NCI-H345 treated with DMSO at 0.1 percent for 48 hours (cell line): ENCODE measurements at regions not wholly inside any gene's neighbourhood (a gene's known extent, or its start where the extent isn't known, plus 50 kb on each side); places are given as distances from the start of the nearest gene placed in this dataset.
"Not testable (repeated sequence)": the region's sequence is repeated elsewhere in the genome, so short reads cannot be mapped to it uniquely, and the experiment has no call there.

ENCODE experiments used
- DNase-seq: peaks from one replicate; lab custom pipeline; 2025; ENCODE audit not compliant: unreplicated experiment; lab: John Stamatoyannopoulos, UW

DNA sequence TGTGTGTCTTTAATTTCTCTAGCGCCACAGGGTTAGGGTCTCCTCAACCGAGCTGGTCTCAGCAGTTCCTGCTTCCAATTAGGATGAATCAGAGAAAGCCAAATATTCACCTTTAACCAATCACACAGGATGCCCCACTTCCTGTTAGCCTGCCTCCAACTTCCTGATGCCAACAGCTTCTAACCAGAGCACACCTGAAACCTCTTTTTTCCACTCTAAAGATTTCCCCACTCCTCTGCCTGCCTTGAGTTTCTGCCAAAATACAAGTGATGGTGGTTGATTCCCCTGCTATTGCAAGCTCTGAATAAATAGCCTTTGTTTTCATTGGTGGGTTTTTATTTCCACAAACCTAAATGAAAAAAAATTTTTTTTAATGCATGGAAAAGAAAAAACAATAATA is 144.7 kb upstream of the UST start:
- no peak for DNase-seq

DNA sequence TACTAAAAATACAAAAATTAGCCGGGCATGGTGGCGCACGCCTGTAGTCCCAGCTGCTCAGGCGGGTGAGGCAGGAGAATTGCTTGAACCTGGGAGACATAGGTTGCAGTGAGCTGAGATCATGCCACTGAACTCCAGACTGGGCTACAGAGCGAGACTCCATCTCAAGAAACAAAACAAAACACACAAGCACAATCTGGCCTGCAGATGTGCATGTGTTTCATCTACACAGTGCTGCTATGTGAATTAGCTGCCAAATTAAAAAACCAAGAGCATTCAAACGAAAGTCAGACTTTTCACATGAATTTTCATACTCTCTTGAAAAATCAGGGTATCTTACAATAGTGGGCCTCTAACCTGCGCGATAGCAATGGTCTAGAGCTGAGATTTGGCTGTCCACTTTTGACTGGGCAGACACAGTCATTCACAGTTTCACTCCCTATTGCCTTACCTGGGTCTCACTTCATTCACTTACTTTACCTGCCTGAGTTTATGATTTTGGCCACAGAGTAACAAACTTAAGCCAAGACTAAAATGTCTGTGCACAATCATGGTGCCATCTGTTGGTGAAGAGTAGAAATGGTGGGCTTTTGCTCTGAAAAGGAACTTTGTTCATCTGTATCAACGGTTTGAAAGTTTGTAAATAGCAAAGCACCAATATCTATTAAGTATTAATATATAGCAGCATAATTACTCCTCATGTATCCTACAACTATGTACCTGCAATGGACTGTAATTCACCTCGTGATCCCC is 138.5 kb upstream of the UST start:
- DNase-seq: no peak

DNA sequence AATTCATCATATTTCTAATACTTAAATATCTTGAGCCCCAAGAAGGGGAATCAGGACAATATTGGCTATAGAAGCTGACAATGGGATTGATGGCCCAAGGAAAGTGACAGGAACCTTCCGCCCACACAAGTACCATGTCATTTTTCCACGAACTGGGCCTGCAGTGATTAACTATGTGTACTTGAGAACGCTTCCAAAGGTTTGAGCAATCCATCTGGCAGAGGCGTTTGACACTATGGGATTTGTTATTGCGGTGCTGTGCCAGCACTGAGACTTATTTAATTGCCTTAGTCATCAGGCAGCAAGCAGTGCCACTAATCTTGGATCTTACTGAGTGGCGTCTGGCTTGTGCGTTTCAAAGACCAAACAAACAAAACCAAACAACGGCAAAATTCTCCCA is 135.6 kb upstream of the UST start:
- no peak for DNase-seq

DNA sequence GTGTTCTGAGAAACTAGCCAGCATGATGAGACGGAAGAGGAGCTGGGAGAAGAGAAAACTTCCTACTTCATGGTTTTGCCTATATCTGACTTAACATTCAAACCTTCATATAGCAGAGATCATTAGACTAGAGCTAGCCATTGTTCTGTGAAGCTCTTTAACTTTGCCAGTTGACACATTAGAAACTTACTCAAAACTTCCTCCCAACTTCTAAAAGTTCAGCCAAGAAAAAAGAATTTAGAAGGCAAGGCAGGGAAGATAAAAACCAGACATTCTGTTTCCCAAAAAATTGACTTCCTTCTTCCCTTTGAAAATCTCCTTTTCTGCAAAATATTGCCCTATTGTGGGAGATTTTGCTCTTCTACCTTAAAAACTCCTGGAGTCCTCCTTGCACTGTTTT is 134.8 kb upstream of the UST start:
- no peak for DNase-seq

DNA sequence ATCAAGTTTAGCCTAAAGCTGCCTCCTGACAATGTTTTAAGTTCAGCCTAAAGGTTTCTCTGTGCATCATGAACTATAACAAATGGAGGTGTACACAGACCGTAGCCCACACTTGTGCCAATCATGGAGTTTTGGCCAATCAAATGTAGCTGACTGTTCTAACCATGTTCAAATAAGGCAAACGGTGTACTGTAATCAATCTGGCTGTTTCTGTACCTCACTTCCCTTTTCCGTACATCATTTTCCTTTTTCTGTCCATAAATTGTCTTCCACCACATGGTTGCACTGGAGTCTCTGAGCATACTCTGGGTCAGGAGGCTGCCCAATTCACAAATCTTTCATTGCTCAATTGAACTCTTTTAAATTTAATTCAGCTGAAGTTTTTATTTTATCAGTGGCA is 132.2 kb upstream of the UST start:
- no peak for DNase-seq

DNA sequence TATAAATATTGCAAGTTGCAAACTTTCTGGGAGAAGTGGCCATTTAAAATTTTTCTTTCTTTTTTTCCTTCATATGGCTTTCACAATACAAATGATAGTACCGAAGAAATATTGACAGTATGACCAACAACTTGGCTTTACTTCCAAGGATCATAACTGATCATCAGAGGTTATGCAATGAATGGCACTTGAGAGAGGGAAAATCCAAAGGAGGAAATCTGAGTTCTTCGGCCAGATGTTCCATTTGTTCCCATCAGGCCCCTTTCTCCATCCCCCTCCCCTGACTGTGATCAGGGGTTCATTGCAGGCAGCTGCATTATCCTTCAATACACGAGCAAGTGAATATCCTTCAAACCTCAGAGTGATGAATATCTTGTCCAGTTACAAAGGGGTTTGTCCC is 130.0 kb upstream of the UST start:
- DNase-seq: no peak

DNA sequence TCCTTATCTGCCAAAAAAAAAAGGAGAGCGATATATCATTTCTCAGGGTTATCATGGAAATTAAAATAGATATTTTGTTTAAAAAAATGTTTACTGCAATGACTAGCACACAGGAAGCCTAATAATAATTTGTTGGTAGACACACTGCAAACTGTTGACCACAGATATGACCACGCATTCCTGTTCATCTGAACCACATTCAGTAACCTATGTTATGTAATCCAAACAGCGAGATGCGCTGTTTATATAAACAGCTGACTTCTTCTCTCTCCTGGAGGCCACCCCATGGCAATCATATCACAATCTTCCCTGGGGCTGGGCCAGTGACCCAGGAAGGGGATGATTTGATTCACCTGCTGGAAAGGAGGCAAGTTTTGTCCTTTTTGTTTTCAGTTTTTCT is 129.3 kb upstream of the UST start:
- no peak for DNase-seq

DNA sequence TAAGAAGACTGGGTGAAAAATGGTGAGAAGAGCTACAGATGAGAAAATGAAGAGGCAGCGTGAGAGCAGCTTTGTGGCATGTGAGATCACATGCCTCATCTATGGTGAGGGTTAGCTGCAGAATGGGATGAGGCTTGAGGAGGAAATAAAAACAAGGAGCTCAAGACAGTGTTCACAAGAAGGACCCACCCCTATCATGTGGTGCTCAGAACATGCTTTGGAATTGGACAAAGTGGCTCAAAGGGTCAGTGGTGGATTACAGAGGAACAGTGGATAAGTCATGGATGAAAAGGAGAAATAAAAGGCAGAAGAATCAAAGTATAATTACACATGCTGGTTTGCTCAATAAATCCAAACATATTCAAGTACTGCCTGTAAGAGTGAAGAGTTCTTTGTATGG is 126.9 kb upstream of the UST start:
- DNase-seq: no peak

DNA sequence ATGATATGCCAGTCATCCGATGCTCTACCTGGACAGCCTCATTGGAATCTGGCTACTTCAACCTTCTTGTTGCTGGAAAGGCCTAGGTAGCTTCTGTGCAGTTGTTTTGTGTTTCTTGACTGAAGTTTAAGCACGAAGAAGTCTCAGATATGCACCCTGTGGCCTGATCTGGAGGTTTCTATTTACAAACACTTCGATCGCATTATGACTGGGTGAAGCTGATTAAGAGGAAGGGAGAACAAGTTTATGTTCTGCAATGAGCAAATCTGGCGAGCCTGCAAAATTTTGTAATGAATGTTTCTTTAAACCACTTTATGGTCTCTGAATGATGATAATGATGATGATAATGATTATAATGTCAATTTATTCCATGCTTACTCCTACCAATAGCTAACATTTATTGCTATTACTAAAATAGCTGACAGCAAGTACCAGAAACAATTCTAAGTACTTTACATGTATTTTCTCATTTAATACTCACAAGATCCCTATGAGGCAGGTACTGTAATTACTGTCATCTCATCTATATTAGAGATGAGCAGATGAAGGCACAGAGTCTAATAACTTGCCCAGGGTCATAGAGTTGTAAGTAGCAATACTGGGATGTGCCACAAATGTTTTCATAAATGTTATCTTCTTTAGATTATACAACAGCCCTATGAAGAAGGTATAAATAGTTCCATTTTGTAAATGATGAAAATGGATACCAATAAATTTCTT is 126.1 kb upstream of the UST start:
- no peak for DNase-seq

DNA sequence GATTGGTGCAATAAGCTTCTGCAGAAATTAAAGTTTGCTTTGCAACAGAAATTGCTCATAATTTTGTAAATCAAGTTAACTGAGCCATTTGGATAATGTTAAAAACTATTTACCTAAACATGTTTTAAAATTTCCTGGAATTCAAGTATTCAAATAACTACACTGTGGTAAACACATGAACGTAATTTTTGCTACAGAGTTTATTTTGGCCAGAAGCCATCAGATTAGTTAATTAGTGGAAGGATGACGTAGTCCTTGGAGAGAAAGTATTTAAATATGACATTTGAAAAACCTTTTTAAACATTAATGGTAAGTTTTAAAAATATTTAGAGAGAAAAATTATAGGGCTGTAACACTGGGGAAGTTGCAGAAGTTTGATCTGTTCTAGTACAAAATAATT is 121.2 kb upstream of the UST start:
- DNase-seq: no peak

DNA sequence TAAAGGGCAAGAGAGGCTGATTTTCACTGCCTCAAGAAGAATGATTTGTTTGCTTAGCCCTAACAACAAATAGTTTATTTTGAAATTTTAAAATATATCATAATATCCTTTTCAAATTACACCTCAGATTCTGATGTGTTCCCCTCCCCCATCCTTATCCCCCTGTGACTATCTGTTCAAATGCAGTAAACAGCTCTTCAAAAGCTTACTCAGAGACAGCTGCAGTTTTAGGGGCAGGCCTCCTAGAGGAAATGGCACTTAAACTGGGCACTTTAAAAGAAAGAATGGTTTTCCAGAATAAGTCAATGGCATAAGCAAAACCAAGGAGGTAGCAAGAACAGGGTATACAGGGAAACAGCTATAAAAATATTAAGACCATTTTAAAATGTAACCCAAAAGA is 118.6 kb upstream of the UST start:
- DNase-seq: peak; percentile 15

DNA sequence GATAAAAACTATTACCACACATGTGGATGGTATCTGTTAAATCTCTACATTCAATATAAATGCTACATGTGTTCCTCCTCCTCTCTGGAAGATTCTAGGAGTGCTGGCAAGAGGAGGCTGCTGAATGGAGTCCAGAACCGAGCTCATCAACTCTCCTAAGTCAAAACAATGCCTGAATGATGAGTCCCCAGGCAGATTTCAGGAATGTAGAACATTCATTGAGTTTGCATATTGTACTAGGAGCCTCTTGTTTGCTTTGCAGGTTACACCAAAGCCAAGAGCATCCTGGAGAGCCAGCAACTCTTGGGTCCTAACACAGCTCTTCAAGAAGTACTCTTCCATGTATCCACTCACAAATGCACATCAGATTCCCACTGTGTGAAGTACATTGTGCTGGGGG is 117.6 kb upstream of the UST start:
- peak; percentile 76 for DNase-seq

DNA sequence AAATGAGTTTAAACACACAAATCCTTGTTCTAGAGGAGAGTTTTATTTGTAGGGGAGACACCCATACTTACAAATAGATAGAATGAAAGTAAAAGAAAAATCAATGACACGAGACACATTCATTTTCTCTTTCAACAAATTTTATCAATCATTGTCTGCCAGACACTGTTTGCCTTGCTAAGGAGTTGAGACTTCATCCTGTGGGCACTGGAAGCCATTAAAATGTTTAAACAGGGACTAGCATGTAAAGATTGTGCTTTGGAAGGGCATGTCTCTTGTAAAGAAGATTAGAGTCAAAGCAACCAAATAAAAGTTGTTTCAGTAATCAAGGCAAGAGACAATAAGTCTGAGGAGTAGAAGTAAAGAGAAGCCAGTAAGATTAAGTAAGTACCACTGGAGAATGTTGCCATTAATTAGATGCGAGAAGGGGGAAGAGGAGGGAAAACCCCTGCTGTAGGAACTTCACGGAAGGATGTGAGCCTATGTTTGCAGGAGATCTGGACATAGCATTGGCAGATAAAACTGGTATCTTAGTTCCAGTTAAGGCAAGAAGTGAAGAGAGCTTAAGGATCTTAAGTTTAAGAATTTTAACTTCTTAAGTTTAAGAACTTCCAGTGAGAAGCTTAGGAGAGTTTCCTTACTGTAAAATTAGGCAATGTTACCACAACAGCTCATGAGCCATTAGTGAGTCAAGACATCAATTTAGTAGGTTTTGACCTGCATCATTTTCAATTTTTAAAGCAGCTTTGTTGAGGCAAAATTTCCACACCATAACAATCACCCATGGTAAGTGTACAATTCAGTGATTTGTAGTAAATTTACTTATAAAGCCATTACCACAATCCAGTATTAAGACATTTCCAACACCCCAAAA is 117.0 kb upstream of the UST start:
- no peak for DNase-seq

DNA sequence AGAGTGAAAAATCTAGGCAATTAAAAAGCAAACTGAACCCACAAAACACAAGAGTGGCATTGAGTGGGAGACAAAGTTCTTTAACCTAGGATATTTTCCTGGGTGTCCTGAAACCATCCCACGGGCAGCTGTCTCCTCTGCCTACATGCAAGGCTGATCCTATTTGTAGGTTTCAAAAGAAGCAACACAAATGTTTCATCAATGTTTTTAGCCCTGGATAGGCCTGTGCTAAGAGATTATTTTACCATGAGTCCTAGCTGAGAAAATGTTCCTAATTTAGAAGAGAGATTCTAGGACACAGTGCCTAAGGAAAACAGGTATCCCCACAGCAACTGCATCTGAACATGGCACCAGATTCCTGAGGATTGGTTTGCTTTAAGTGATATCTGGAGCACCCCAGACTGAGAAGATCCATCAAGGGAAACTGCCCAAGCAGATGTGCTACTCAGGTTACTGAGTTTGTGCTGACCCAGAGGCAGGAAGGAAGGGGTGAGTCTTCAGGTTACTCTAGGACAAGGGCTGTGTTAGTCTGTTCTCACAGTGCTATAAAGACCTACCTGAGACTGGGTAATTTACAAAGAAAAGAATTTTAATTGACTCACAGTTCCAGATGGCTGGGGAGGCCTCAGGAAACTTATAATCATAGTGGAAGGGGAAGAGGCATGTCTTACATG is 111.6 kb upstream of the UST start:
- DNase-seq: no peak

DNA sequence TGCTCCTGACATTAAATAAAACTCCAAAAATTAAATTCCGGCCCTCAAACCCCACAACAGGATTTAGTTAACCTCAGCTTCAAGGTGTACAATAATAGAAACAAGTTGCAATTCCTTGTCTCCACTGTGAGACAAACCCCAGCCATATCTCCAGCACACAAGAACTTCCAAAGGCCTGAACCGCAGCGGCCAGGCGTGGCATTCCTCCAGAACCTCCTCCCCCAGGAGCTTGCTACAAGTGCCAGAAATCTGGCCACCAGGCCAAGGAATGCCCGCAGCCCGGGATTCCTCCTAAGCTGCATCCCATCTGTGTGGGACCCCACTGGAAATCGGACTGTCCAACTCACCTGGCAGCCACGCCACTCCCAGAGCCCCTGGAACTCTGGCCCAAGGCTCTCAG is 105.0 kb upstream of the UST start:
- not testable (repeated sequence) for DNase-seq

DNA sequence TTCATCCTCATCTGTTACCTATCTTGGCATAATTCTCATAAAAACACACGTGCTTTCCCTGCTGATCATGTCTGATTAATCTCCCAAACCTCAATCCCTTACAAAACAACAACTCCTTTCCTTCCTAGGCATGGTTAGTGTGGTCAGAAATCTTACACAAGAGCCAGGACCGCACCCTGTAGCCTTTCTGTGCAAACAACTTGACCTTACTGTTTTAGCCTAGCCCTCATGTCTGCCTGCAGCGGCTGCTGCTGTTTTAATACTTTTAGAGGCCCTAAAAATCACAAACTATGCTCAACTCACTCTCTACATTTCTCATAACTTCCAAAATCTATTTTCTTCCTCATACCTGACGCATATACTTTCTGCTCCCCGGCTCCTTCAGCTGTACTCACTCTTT is 103.6 kb upstream of the UST start:
- not testable (repeated sequence) for DNase-seq

DNA sequence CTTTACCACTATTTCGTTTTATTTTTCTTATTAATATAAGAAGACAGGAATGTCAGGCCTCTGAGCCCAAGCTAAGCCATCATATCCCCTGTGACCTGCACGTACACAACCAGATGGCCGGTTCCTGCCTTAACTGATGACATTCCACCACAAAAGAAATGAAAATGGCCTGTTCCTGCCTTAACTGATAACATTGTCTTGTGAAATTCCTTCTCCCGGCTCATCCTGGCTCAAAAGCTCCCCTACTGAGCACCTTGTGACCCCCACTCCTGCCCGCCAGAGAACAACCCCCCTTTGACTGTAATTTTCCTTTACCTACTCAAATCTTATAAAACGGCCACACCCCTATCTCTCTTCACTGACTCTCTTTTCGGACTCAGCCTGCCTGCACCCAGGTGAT is 101.8 kb upstream of the UST start:
- DNase-seq: not testable (repeated sequence)

DNA sequence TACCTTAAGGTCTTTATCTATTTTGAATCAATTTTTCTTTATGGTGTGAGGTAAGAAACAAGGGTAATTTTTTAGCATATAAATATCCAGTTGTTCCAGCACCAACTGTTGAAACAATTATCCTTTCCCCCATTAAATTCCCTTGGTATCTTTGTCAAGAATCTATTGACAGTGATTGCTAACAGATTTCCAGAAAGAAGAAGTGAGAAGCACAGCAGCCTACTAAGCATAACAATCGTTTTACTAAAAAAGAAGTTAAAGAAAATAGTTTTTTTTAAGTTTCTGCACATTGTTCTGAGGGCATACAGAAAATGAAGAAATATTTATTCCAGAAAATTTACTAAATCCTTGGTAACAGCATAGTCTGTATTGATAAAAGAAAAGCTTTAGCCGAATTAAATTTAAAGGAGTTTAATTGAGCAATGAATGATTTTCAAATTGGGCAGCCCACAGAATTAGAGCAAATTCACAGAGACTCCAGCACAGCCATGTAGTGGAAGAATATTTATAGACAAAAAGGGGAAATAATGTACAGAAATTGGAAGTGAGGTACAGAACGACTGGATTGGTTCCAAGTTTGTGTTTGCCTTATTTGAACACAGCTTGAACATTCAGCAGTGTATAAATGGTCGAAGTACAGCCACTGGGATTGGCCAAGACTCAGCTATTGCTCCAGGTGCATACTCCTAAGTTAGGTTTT is 97.9 kb upstream of the UST start:
- DNase-seq: no peak

DNA sequence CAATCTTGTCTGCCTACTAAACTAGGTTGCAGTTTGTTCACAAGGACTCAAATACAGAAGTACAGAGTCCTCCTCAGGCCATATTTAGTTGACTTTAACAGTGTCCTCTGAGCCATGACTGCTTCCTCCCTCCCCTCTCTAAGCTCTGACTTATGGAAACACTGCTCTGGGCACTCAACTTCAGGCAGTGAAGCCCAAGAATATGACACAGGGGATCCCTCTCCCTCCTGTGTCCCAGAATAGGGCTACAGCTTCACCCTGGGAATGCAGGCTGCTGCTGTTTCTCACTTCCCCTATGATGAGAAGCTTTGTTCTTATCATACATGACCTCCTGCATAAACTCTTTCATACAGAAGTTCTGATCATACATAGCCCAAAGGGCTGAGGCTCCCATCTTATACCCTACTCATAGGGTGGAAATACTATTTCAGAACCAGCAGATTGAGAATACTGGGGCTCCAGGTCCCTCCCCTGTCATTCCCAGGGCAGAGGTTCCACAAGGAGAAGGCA is 97.3 kb upstream of the UST start:
- DNase-seq: no peak

DNA sequence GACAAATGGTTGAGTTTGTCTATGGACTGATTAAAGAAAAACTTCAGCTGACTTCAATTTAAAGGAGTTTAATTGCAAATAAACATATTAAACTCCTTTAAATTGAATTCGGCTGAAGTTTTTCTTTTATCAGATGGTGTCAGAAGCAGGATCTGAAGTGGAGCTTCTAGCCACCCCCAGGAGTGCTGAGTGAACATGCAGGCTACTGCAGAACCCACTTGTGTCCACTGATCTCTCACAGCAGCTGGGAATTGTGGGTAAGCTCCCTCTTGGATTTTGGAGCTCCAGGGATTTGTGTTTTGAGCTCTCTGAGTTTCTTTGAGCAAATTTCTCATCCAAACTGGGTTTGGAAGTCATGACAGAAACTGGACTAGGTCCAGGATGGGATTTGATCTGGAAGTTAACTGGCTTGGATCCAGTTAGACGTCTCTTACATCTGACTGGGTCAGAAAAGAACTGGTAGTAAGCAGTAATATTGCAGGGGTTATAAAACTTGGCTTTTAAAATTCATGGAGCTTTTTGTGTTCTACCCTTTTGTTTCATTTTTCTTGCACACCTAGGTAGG is 95.8 kb upstream of the UST start:
- DNase-seq: no peak
